AG04449 (cell line): ENCODE measurements at regions not wholly inside any gene's neighbourhood (a gene's known extent, or its start where the extent isn't known, plus 50 kb on each side); places are given as distances from the start of the nearest gene placed in this dataset.

Experiments used
- CTCF ChIA-PET: fragments of 350-600 bp; formaldehyde crosslinking; extraction: SDS; loops from one replicate; lab custom pipeline; 2021; ENCODE audit warnings: antibody characterized with exemption; lab: Yijun Ruan, JAX
- POLR2A ChIA-PET: fragments of 400-600, 350-600 bp; formaldehyde crosslinking; extraction: SDS; loops from one replicate; lab custom pipeline; 2020; ENCODE audit warnings: antibody characterized with exemption, inconsistent platforms; lab: Yijun Ruan, JAX
- DNase-seq: peaks from one replicate; pipeline ENCODE4 v3.0.0-alpha.2; 2010; ENCODE audit warnings: low read depth, low spot score
- H3K4me3 ChIP-seq: 2 replicates; pipeline ENCODE4 v1.5.1; 2011; ENCODE audit warnings: low read depth, mild to moderate bottlenecking, control low read depth, low read length
- TF ChIP-seq, protein P1 (sequence below): IDR thresholded peaks from one replicate; pipeline ENCODE4 v1.5.1; 2011; ENCODE audit warnings: mild to moderate bottlenecking, moderate library complexity, low read length, control low read depth, inconsistent platforms; ENCODE audit not compliant: insufficient read depth; ENCODE audit errors: missing control alignments

DNA sequence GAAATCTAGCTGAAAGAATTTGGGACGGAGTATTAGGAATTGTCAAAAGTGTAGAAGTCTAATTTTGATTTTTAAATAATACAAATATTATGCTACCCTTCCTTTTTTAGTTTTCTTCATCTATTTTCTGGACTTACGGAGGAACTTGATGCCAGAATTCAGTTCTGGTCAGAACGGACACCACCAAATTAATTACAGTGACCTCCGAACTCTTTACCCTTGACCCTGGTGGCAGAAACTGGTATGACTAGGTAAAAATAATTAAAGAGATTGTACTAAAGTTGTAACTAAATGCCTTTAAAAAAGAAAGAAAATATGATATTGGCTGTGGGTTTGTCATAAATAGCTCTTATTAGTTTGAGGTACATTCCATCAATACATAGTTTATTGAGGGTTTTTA is 751.1 kb upstream of the MAP3K7 start:
- ChIA-PET CTCF (no interaction called here), POLR2A (no interaction called here)
- TF ChIP-seq, protein P1, sequence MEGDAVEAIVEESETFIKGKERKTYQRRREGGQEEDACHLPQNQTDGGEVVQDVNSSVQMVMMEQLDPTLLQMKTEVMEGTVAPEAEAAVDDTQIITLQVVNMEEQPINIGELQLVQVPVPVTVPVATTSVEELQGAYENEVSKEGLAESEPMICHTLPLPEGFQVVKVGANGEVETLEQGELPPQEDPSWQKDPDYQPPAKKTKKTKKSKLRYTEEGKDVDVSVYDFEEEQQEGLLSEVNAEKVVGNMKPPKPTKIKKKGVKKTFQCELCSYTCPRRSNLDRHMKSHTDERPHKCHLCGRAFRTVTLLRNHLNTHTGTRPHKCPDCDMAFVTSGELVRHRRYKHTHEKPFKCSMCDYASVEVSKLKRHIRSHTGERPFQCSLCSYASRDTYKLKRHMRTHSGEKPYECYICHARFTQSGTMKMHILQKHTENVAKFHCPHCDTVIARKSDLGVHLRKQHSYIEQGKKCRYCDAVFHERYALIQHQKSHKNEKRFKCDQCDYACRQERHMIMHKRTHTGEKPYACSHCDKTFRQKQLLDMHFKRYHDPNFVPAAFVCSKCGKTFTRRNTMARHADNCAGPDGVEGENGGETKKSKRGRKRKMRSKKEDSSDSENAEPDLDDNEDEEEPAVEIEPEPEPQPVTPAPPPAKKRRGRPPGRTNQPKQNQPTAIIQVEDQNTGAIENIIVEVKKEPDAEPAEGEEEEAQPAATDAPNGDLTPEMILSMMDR = no peak
- no peak overlapping the region for H3K4me3 ChIP-seq
- DNase-seq = no peak

DNA sequence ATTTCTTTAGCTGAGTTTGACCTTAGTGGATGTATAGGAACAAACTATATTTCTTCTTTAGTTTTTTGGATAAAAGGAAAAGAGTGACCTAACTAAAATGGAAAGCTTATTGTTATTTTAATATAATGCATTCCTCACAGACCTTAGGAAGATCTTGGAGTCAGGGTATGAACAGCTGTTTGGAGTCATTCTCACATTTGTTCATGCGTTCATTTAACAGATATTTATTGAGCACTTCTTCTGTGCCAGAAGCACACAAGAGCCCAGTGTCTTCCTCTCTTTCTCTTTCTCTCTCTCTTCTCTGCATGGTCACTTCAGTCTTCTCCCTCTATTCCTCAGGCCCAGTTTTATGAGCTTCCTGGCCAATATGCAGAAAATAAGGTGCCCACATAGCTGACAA is 744.0 kb upstream of the MAP3K7 start:
- TF ChIP-seq, protein P1 = no peak
- CTCF ChIA-PET = no interaction called here
- DNase-seq = no peak
- POLR2A ChIA-PET = no interaction called here
- no peak overlapping the region for H3K4me3 ChIP-seq

DNA sequence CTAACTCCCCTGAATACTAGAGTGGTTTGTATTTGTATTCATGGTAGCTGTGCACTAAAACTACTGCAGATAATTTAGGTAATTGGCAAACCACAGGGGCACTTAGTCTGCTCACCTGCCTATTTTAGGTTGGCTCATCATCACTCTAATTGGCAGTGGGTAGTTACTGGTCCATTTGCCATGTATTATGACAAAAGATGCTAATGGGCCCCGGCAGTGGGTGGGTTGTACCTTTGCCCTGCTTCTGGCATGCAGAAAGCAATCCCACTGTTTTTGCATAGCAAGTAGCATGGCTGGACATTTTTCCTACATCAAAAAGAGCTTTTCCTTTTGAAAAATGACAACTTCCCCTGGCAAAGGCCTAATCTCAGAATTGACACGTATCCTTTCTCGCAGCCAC is 741.4 kb upstream of the MAP3K7 start:
- ChIA-PET CTCF (no interaction called here), POLR2A (no interaction called here)
- H3K4me3 ChIP-seq = no peak overlapping the region
- TF ChIP-seq, protein P1 = no peak
- DNase-seq = no peak

DNA sequence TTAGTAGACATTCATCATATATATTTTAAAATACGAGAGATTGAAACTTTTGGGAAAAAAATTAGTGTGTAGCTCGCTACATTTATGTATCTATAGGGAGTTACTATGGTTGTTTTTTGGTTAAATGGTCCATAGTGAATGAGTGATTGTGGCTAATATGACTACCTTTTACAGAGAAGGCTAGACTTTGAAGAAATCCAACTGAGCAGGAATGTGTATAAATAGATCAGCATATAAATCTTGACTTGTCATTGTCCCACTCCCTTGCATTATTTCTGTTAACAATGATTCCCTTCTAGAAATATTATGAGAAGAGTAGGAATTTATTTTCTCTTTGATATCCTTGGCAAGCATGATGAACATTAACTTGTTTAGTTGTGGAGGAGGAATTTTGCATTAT is 737.8 kb upstream of the MAP3K7 start:
- TF ChIP-seq, protein P1 = no peak

DNA sequence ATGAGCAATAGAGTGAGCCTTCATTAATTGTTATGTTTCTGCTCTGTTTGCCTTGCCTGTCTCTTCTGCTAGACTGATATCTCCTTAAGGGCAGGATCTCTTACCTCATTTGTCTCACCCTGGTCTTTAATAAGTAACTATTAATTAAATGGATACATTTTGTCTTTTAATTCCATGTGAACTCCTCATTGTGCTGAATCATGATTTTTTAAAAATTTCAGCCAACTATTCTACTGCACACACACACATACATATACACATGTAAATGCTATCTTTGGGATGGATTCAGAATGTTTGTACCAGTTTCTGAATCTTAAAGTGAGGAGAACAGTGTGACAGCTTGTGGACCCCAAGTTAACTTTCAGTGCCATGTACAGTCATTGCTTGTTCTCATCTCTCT is 731.1 kb upstream of the MAP3K7 start:
- DNase-seq = no peak
- ChIA-PET POLR2A (no interaction called here), CTCF (no interaction called here)
- TF ChIP-seq, protein P1 = no peak
- H3K4me3 ChIP-seq = no peak overlapping the region

More for the DNA sequence above, 737.8 kb upstream of the MAP3K7 start:
- CTCF ChIA-PET = no interaction called here
- POLR2A ChIA-PET = no interaction called here
- no peak overlapping the region for H3K4me3 ChIP-seq
- DNase-seq = no peak

DNA sequence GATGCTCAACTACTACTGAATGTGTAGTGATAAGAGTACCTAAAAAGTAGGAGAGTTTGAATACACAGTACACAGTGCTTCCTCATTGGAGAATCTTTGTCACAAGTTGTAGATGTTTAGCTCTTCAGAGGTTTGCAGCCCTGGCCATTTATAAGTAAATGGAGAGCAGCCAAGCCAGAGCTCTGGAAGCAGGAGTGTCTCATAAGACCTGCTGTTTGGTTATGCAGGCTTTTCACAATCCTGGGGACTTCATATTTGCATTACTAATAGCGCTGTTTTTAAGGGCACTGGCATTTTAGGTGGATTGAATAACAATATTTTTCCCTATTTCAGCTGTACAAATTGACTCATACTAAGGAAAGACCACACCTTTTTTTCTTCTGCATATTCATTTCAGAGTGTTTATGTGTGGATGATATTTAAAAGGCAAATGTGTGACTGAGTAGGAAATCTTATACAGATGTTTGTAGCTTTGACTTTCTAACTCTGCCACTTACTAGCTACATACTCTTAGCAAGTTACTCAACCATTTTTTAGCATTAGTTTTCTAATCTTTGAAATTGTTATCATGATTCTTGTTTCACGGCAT is 730.5 kb upstream of the MAP3K7 start:
- no peak for DNase-seq
- no peak overlapping the region for H3K4me3 ChIP-seq
- TF ChIP-seq, protein P1 = no peak
- ChIA-PET CTCF (no interaction called here), POLR2A (no interaction called here)
